HL-60 (cell line): ENCODE measurements at regions not wholly inside any gene's neighbourhood (a gene's known extent, or its start where the extent isn't known, plus 50 kb on each side); places are given as distances from the start of the nearest gene placed in this dataset.

Experiments used
- CTCF ChIP-seq: IDR thresholded peaks from one replicate; pipeline ENCODE4 v1.5.1; 2011; ENCODE audit warnings: low read length, control low read depth, inconsistent platforms; ENCODE audit not compliant: insufficient read depth
- GABPA ChIP-seq: IDR thresholded peaks from 2 replicates; pipeline ENCODE4 v1.6.1; 2012; ENCODE audit warnings: low read depth
- POLR2AphosphoS5 ChIP-seq: IDR thresholded peaks from 2 replicates; pipeline ENCODE4 v1.6.1; 2012; ENCODE audit warnings: low read depth
- REST ChIP-seq: IDR thresholded peaks from 2 replicates; pipeline ENCODE4 v1.6.1; 2012; ENCODE audit warnings: low read depth; ENCODE audit not compliant: insufficient replicate concordance
- SPI1 ChIP-seq: IDR thresholded peaks from 2 replicates; pipeline ENCODE4 v1.6.1; 2012; ENCODE audit warnings: low read depth, mild to moderate bottlenecking, borderline replicate concordance

GRCh38 chr7:51700593-51701215 lies 384.1 kb upstream of the COBL start:
- TF ChIP-seq REST (no peak), CTCF (no peak), POLR2AphosphoS5 (no peak), GABPA (no peak), SPI1 (no peak)
